ENCODE measurements at regions not wholly inside any gene's neighbourhood (a gene's known extent, or its start where the extent isn't known, plus 50 kb on each side); places are given as distances from the start of the nearest gene placed in this dataset.

- TF ChIP-seq TEAD4 (IDR thresholded peaks at IDR 0.05) (no peak), REST (IDR thresholded peaks at IDR 0.05; ENCODE audit: low read depth) (no peak), MAX (IDR thresholded peaks at IDR 0.05) (no peak), USF1 (IDR thresholded peaks at IDR 0.05) (no peak), CREB1 (IDR thresholded peaks at IDR 0.05; ENCODE audit: low read depth) (no peak), YY1 (IDR thresholded peaks at IDR 0.05; ENCODE audit: low read depth) (no peak), FOXM1 (IDR thresholded peaks at IDR 0.05; ENCODE audit: borderline replicate concordance, low read depth) (no peak), ZBTB7A (IDR thresholded peaks at IDR 0.05; ENCODE audit: low read depth) (no peak), EGR1 (IDR thresholded peaks at IDR 0.05) (no peak), NFIC (IDR thresholded peaks at IDR 0.05) (no peak), TCF12 (IDR thresholded peaks at IDR 0.05; ENCODE audit: low read depth) (no peak), RAD21 (IDR thresholded peaks at IDR 0.05; ENCODE audit: low read depth) (no peak), TAF1 (IDR thresholded peaks at IDR 0.05; ENCODE audit: low read depth) (no peak), CEBPB (IDR thresholded peaks at IDR 0.05) (no peak), EP300 (IDR thresholded peaks at IDR 0.05; ENCODE audit: borderline replicate concordance) (no peak)
Observed at GRCh38 chr1:214847071-214847810, 235.3 kb upstream of the KCNK2 start.

GRCh38 chr1:214848101-214848500 is 234.4 kb upstream of the KCNK2 start:
- no peak for TF ChIP-seq EGR1 (IDR thresholded peaks at IDR 0.05)
- TF ChIP-seq CREB1 (IDR thresholded peaks at IDR 0.05; ENCODE audit: low read depth): no peak
- no peak for TF ChIP-seq ZBTB7A (IDR thresholded peaks at IDR 0.05; ENCODE audit: low read depth)

GRCh38 chr1:214850432-214851050 is 232.0 kb upstream of the KCNK2 start:
- TF ChIP-seq TAF1 (IDR thresholded peaks at IDR 0.05; ENCODE audit: low read depth): no peak
- TF ChIP-seq NFIC (IDR thresholded peaks at IDR 0.05): no peak

- no peak for TF ChIP-seq YY1 (IDR thresholded peaks at IDR 0.05; ENCODE audit: low read depth)
- TF ChIP-seq NFIC (IDR thresholded peaks at IDR 0.05): no peak
- TF ChIP-seq FOXM1 (IDR thresholded peaks at IDR 0.05; ENCODE audit: borderline replicate concordance, low read depth): no peak
- TF ChIP-seq REST (IDR thresholded peaks at IDR 0.05; ENCODE audit: low read depth): no peak
- no peak for TF ChIP-seq TAF1 (IDR thresholded peaks at IDR 0.05; ENCODE audit: low read depth)
- no peak for TF ChIP-seq ZBTB7A (IDR thresholded peaks at IDR 0.05; ENCODE audit: low read depth)
- no peak for TF ChIP-seq RAD21 (IDR thresholded peaks at IDR 0.05; ENCODE audit: low read depth)
- TF ChIP-seq CREB1 (IDR thresholded peaks at IDR 0.05; ENCODE audit: low read depth): no peak
Observed at GRCh38 chr1:214853340-214853739, 229.2 kb upstream of the KCNK2 start.

- TF ChIP-seq USF1 (IDR thresholded peaks at IDR 0.05) (no peak), EGR1 (IDR thresholded peaks at IDR 0.05) (no peak), TEAD4 (IDR thresholded peaks at IDR 0.05) (no peak), EP300 (IDR thresholded peaks at IDR 0.05; ENCODE audit: borderline replicate concordance) (no peak), CREB1 (IDR thresholded peaks at IDR 0.05; ENCODE audit: low read depth) (no peak), TAF1 (IDR thresholded peaks at IDR 0.05; ENCODE audit: low read depth) (no peak), FOXM1 (IDR thresholded peaks at IDR 0.05; ENCODE audit: borderline replicate concordance, low read depth) (no peak), NFIC (IDR thresholded peaks at IDR 0.05) (no peak), MAX (IDR thresholded peaks at IDR 0.05) (no peak), RAD21 (IDR thresholded peaks at IDR 0.05; ENCODE audit: low read depth) (no peak)
Observed at GRCh38 chr1:214854126-214854875, 228.2 kb upstream of the KCNK2 start.

All from Ishikawa (cell line).